ENCODE measurements at regions not wholly inside any gene's neighbourhood (a gene's known extent, or its start where the extent isn't known, plus 50 kb on each side); places are given as distances from the start of the nearest gene placed in this dataset.
"Not testable (repeated sequence)": the region's sequence is repeated elsewhere in the genome, so short reads cannot be mapped to it uniquely, and the experiment has no call there.

GRCh38 chr3:6739288-6739687, 121.6 kb upstream of the GRM7 start:
- DNase-seq = no peak

- DNase-seq = no peak
These were observed 117.7 kb upstream of the GRM7 start for GRCh38 chr3:6743067-6743720.

GRCh38 chr3:6746443-6746842, 114.5 kb upstream of the GRM7 start:
- no peak for DNase-seq

GRCh38 chr3:6747017-6747416, 113.9 kb upstream of the GRM7 start:
- no peak for DNase-seq

- DNase-seq = no peak
These were observed 110.1 kb upstream of the GRM7 start for GRCh38 chr3:6750782-6751181.

GRCh38 chr3:6753536-6753935, 107.4 kb upstream of the GRM7 start:
- DNase-seq = no peak

- not testable (repeated sequence) for DNase-seq
These were observed 91.2 kb upstream of the GRM7 start for GRCh38 chr3:6769532-6770396.

GRCh38 chr3:6770397-6770690, 90.6 kb upstream of the GRM7 start:
- no peak for DNase-seq

GRCh38 chr3:6771171-6771570, 89.7 kb upstream of the GRM7 start:
- no peak for DNase-seq

- no peak for DNase-seq
These were observed 81.8 kb upstream of the GRM7 start for GRCh38 chr3:6779140-6779539.

GRCh38 chr3:6781092-6781491, 79.8 kb upstream of the GRM7 start:
- DNase-seq = no peak

GRCh38 chr3:6785726-6786125, 75.2 kb upstream of the GRM7 start:
- peak in 11 of 58 donors; percentile 1 to 54 (median 11) for DNase-seq

- DNase-seq = no peak
These were observed 69.8 kb upstream of the GRM7 start for GRCh38 chr3:6791161-6791560.

GRCh38 chr3:6799264-6799915, 61.5 kb upstream of the GRM7 start:
- peak in 14 of 58 donors; percentile 1 to 23 (median 2) for DNase-seq

- DNase-seq = no peak
These were observed 57.3 kb upstream of the GRM7 start for GRCh38 chr3:6803619-6804018.

- no peak for DNase-seq
These were observed 55.7 kb upstream of the GRM7 start for GRCh38 chr3:6805236-6805635.

- DNase-seq = no peak
These were observed 53.9 kb upstream of the GRM7 start for GRCh38 chr3:6806991-6807390.

GRCh38 chr3:6807967-6808588, 52.8 kb upstream of the GRM7 start:
- DNase-seq = no peak

GRCh38 chr3:6809349-6809748, 51.6 kb upstream of the GRM7 start:
- no peak for DNase-seq

Data from anterior cingulate cortex (tissue), 58 donors.